ENCODE measurements at regions not wholly inside any gene's neighbourhood (a gene's known extent, or its start where the extent isn't known, plus 50 kb on each side); places are given as distances from the start of the nearest gene placed in this dataset.

- DNase-seq (ENCODE audit: low spot score): no peak
Observed at GRCh38 chr10:36629476-36629875, 495.9 kb upstream of the ANKRD30A start.

GRCh38 chr10:36624551-36625100, 500.8 kb upstream of the ANKRD30A start:
- no peak for DNase-seq (ENCODE audit: low spot score)

GRCh38 chr10:36621346-36621745, 504.1 kb upstream of the ANKRD30A start:
- no peak for DNase-seq (ENCODE audit: low spot score)

DNA sequence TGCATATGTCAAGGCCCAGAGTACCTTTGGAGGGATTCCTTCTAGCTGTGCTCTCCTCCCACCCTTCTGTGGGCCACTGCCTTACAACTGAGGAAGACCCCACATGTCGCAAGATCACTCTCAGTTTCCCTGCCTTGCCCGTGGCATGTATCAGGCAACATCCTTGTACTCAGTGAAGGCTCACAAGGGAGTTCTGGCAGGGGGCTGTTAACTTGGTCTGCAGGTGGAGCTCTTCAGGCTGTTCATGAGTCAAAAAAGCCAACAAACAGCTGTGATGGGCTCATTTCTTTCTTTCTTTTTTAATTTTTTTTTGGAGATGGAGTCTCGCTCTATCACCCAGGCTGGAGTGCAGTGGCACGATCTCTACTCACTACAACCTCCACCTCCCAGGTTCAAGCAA, 513.0 kb upstream of the ANKRD30A start:
- no peak for DNase-seq (ENCODE audit: low spot score)

DNA sequence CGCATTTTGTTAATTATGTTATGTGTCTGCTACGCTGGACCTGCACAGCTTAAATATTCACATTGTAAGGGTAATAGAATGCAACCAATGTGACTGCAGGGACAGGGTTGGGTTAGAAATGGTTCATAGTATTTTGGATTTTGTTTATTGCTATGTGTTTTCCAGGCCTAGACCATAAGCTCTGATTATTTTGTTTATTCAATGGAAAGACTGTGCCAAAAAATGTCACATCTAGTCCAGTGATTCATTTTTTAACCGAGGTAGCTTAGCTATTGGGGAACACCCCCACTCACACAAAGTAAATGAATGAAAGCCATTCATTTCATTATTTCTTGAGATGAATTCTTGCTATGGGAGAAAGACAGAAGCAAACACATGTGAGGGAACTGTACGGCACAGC, 516.5 kb upstream of the ANKRD30A start:
- DNase-seq (ENCODE audit: low spot score): no peak

DNA sequence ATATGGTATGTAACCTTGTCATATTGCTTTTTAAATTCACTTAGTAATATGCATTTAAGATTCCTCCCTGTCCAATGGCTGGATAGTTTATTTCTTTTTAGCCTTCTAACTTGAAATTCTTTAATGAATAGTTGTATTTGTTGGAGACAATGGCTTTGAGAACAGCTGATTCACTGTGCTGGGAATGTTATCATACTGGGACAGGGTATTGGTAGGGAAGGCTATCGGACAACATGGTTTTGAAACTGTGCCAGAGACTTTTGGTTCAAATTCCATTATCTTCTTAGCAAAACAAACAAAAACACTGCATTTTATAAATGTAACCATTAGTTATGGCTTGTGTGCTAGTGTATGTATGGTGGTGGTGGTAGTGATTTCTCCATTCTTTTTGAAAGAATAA, 517.1 kb upstream of the ANKRD30A start:
- no peak for DNase-seq (ENCODE audit: low spot score)

GRCh38 chr10:36606234-36606839, 519.1 kb upstream of the ANKRD30A start:
- DNase-seq (ENCODE audit: low spot score): no peak

- DNase-seq (ENCODE audit: low spot score): no peak
Observed at GRCh38 chr10:36604316-36604715, 521.1 kb upstream of the ANKRD30A start.

DNA sequence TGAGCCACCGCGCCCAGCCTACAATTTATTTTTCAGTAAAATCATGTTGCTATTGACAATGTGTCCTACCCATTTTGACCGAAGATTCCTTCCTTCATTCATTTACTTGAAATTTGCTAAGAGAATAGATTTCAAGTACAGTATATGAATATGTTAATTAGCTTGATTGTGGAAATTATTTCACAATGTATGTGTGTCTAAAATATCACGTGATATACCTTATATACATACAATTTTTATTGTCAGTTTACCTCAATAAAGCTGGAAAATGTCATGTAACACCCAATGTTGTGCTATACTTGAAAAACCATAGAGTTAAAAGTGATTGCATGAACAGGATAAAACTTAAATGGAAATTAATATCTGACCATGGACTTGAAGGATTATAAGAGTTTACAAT, 521.7 kb upstream of the ANKRD30A start:
- DNase-seq (ENCODE audit: low spot score): no peak

DNA sequence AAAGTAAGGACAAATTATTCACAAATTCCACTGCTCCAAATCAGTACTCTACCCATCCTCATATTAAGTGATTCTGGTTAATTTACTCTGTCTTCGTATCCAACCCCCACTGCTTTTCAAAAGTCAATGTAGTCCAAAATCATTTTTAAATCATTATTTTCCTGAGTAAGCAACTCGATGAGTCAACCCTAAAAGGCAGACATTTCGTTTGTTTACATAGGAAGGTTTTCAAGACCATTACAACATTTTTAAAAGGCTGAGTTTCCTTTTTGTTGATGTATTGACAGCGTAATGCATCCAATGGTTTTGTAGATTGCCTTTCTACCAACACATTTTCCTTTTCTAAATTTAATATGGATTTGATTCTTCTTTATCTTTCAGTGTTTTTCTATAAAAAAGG, 523.0 kb upstream of the ANKRD30A start:
- no peak for DNase-seq (ENCODE audit: low spot score)

DNA sequence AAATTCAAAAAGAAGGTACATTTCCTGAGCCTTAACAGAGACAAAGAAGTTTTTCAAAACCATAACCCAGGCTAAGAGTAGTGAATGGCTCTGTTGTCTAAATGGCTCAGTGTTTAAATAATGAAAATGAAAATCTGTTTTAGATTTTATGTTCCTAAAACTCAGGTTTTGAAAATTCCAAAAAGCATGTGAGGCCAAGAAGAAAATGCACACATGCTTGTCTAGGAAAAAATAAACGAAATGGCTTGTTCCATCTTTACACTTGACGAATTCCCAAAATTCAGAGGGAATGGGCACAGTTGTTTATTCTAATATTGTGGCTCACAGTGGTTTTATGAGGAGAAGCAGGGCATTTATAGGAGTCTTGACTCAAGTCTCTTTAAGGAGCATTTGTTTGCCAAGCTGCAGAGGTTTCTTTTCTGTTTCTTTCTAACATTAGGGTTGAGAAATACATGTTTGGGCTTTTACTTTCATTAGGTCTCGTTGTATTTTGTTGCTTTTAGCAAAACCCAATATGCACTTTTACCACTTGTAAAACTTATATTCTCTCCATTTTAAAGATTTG, 527.6 kb upstream of the ANKRD30A start:
- DNase-seq (ENCODE audit: low spot score): no peak

- DNase-seq (ENCODE audit: low spot score): no peak
Observed at GRCh38 chr10:36592964-36593363, 532.4 kb upstream of the ANKRD30A start.

DNA sequence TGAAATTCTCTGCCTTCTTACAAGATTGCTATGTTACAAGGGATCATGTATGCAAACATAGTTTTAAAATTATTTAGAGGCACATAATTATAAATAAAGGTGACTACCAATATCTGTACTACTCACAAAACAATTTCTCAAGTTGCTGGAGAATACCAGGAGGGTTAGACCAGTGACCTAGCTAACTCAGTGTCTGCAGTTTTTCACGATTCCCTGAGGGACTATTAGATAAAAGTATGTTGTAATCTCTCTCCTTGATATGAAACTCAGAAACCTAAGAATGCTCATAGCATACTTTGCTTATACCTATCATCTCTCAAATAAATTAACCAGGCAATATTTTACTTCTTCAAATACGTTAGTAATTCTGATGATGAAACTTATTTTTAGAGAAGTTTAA, 534.0 kb upstream of the ANKRD30A start:
- no peak for DNase-seq (ENCODE audit: low spot score)

- DNase-seq (ENCODE audit: low spot score): no peak
Observed at GRCh38 chr10:36583690-36584089, 541.7 kb upstream of the ANKRD30A start.

DNA sequence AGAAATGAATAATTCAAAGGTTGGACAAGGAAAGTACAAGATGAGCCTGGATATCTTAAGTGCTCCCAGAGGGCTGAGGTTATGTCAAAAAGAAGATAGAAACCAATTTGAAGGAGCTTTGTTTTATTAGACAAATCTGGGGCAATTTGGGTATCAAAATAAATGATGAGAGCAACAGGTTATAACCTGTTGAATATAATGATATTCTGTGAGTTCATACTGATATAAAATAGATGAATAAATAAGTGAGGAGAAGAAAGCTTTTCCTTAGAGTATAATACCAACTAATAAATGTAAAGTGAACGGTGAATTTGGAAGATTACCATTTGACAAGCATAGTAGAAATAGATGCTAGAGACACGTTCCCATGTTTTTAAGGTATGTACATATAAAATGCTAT, 544.2 kb upstream of the ANKRD30A start:
- DNase-seq (ENCODE audit: low spot score): no peak

GRCh38 chr10:36578306-36578705, 547.1 kb upstream of the ANKRD30A start:
- no peak for DNase-seq (ENCODE audit: low spot score)

DNA sequence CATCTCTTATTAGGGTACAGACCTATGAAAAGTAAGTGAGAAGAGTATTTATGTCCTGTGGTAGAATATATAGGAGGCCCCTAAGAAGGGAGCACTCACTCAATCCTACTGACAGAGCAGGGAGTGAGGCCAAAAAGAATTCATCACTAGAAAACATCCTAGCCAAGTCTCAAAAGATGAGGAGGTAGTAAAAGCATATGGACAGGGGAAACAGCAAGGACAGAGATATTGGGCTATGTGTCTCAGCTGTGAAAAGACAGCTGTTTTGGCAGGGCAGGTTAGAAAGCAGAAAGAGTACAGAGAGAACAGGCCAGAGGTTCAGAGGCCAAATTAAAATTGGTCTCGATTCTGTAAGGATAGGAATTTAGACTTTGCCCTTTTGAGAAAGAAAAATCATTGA, 548.3 kb upstream of the ANKRD30A start:
- no peak for DNase-seq (ENCODE audit: low spot score)

DNA sequence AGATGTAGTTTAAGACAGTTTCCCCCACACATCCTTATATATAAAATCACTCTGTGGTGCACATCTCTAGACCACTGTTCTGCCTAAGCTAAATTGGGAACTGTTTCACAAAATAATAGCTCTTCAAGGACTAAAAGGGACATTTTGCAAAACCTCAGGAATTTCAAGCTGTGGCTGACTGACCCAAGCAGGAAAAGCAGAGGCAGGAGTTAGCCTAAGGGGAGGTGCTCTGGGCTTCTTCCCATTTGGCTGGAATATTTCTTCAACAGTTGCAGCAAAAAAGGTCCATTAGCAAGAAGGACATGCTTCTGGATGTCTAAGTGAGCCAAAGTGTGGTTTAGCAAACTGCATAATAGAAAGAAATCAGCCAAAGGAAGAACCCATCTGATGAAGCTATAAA, 551.2 kb upstream of the ANKRD30A start:
- no peak for DNase-seq (ENCODE audit: low spot score)

GRCh38 chr10:36573246-36573645, 552.2 kb upstream of the ANKRD30A start:
- no peak for DNase-seq (ENCODE audit: low spot score)

DNA sequence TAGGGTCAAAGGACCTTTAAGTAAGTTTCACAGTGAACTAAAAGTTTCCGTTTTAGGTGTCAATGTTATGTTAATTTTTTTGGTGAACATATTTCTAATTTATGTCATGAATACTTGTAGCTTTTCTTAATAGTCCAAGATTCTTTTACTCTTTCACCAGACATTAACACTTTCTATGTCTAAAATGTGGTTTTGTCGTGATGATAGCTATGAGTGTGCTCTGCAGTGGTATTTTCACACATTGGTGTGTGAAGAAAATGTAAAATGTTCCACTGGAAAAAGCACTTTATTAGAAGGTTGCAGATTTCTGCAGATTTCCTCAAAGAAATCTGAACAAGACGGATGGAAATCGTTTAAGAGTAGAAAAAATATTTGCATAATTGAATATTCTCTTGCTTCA, 561.0 kb upstream of the ANKRD30A start:
- DNase-seq (ENCODE audit: low spot score): no peak

GRCh38 chr10:36559412-36560400, 565.7 kb upstream of the ANKRD30A start:
- no peak for DNase-seq (ENCODE audit: low spot score)

DNA sequence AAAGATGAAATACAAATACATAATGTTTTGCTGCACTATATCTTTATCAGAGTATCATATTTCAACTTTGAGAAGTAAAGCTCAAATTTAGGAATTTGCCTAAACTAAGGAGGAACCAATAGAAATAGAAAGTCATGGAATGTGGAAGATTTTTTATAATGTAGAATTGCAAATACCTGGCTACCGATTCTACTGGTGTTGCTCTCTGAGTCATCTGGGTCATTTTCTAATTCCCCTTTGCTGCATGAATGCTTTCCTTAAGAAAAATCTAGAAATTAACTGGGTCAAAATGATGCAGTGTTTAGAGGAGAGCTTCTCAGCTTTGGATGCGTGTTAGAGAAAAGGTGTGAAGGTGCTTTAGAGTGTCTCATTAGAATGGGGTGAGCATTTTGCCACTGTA, 568.9 kb upstream of the ANKRD30A start:
- no peak for DNase-seq (ENCODE audit: low spot score)

DNA sequence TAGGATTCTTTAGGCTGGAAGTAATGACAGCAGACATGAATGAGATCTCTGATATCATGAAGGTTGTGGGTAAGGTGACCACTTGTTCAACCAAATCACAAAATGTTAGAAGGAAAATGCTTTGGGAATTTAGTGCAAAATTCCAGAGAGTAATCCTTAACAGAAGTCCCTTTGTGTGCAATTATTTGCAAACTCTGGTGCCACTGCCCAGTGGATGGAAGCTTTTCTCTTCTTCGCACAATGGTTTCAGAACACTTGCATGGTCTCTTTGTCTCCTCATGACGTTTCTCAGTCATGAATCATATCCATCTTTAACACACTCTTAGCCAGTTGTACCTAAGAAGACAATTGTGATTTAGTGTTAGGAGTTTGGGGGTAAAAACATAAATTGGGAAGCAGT, 570.4 kb upstream of the ANKRD30A start:
- no peak for DNase-seq (ENCODE audit: low spot score)

Data from cerebellar cortex (tissue), 1 donor.